IMR-90 (cell line): ENCODE measurements at regions not wholly inside any gene's neighbourhood (a gene's known extent, or its start where the extent isn't known, plus 50 kb on each side); places are given as distances from the start of the nearest gene placed in this dataset.

ENCODE experiments used
- ATAC-seq: fragments of 200-7000 bp; cut with Tn5 transposase; 2 replicates; pipeline ENCODE4 v1.9.1; 2020; ENCODE audit warnings: low read depth, mild to moderate bottlenecking, moderate library complexity
- BruUV-seq: library from RNA; stranded (reverse); fragments of 400-500 nt; replicated peaks from 2 replicates; lab custom pipeline; 2021; lab: Mats Ljungman, UMichigan
- CTCF ChIA-PET: fragments of 300-600 bp; formaldehyde crosslinking; extraction: SDS; loops from one replicate; lab custom pipeline; 2021; ENCODE audit warnings: antibody characterized with exemption; lab: Yijun Ruan, JAX
- POLR2A ChIA-PET: fragments of 300-600 bp; sonication (Branson Sonifier 250); formaldehyde crosslinking; loops from one replicate; lab custom pipeline; 2022; ENCODE audit warnings: antibody characterized with exemption; ENCODE audit not compliant: unreplicated experiment; lab: Charles Lee
- DNase-seq: peaks from one replicate; pipeline ENCODE4 v3.0.0; 2013
- H2AFZ ChIP-seq: replicated peaks from 2 replicates; pipeline ENCODE3; 2013; ENCODE audit warnings: low read length, mild to moderate bottlenecking; ENCODE audit not compliant: poor library complexity
- H2AK5ac ChIP-seq: 2 replicates; pipeline ENCODE4 v1.6.1; 2013; ENCODE audit warnings: low read depth, low read length, inconsistent platforms
- H2AK9ac ChIP-seq: replicated peaks from 2 replicates; pipeline ENCODE3; 2013; ENCODE audit warnings: mild to moderate bottlenecking, low read depth, low read length, moderate library complexity; ENCODE audit not compliant: poor library complexity
- H2BK120ac ChIP-seq: 2 replicates; pipeline ENCODE4 v1.6.1; 2013; ENCODE audit warnings: low read depth, low read length, inconsistent platforms
- H2BK15ac ChIP-seq: 3 replicates; pipeline ENCODE4 v1.6.1; 2013; ENCODE audit warnings: low read depth, low read length, inconsistent platforms
- H2BK20ac ChIP-seq: 2 replicates; pipeline ENCODE4 v1.6.1; 2013; ENCODE audit warnings: low read depth, mild to moderate bottlenecking, inconsistent platforms, low read length, moderate library complexity
- H2BK5ac ChIP-seq: 2 replicates; pipeline ENCODE4 v1.6.1; 2013; ENCODE audit warnings: mild to moderate bottlenecking, low read depth, low read length, inconsistent platforms; ENCODE audit not compliant: poor library complexity, severe bottlenecking
- H3K14ac ChIP-seq: replicated peaks from 2 replicates; pipeline ENCODE4 v1.6.1; 2013; ENCODE audit warnings: low read depth, low read length, inconsistent platforms
- H3K18ac ChIP-seq: 2 replicates; pipeline ENCODE4 v1.6.1; 2013; ENCODE audit warnings: low read depth, low read length, control low read depth
- H3K23ac ChIP-seq: 2 replicates; pipeline ENCODE4 v1.6.1; 2013; ENCODE audit warnings: low read depth, low read length, inconsistent platforms
- H3K27ac ChIP-seq: 2 replicates; pipeline ENCODE4 v1.5.1; 2013; ENCODE audit warnings: mild to moderate bottlenecking, control low read depth, low read length; ENCODE audit not compliant: insufficient read depth
- H3K27me3 ChIP-seq: 2 replicates; pipeline ENCODE4 v1.6.1; 2013; ENCODE audit warnings: low read length; ENCODE audit not compliant: control insufficient read depth, insufficient read depth
- H3K36me3 ChIP-seq: 2 replicates; pipeline ENCODE4 v1.6.1; 2013; ENCODE audit warnings: low read length, mixed read lengths; ENCODE audit not compliant: control insufficient read depth, insufficient read depth
- H3K4ac ChIP-seq: 2 replicates; pipeline ENCODE4 v1.6.1; 2013; ENCODE audit warnings: low read depth, low read length, inconsistent platforms
- H3K4me1 ChIP-seq: 2 replicates; pipeline ENCODE4 v1.6.1; 2013; ENCODE audit warnings: low read length, mixed read lengths; ENCODE audit not compliant: control insufficient read depth, insufficient read depth
- H3K4me2 ChIP-seq: 2 replicates; pipeline ENCODE4 v1.6.1; 2013; ENCODE audit warnings: low read depth, mild to moderate bottlenecking, control low read depth, low read length, moderate library complexity
- H3K4me3 ChIP-seq: 2 replicates; pipeline ENCODE4 v1.5.1; 2013; ENCODE audit warnings: low read depth, mild to moderate bottlenecking, control low read depth, low read length, moderate library complexity; ENCODE audit not compliant: insufficient read depth
- H3K56ac ChIP-seq: 2 replicates; pipeline ENCODE4 v1.6.1; 2013; ENCODE audit warnings: low read length, inconsistent platforms; ENCODE audit not compliant: insufficient read depth; ENCODE audit errors: extremely low read depth
- H3K79me1 ChIP-seq, 2 experiments: 2 replicates each; pipeline ENCODE4 v1.6.1; 2013; ENCODE audit warnings: low read length in 2 of 2, inconsistent platforms in 1 of 2, low read depth in 1 of 2
- H3K9ac ChIP-seq: 2 replicates; pipeline ENCODE4 v1.6.1; 2013; ENCODE audit warnings: low read depth, low read length, control low read depth
- H3K9me1 ChIP-seq: 2 replicates; pipeline ENCODE4 v1.6.1; 2013; ENCODE audit warnings: low read length, inconsistent platforms; ENCODE audit not compliant: insufficient read depth
- H3K9me3 ChIP-seq: 2 replicates; pipeline ENCODE4 v1.6.1; 2013; ENCODE audit warnings: low read length; ENCODE audit not compliant: control insufficient read depth, insufficient read depth
- H4K20me1 ChIP-seq: 2 replicates; pipeline ENCODE4 v1.6.1; 2013; ENCODE audit warnings: low read length, inconsistent platforms; ENCODE audit not compliant: insufficient read depth
- H4K5ac ChIP-seq: 2 replicates; pipeline ENCODE4 v1.6.1; 2013; ENCODE audit warnings: mild to moderate bottlenecking, low read depth, low read length, control low read depth
- H4K8ac ChIP-seq, 2 experiments: 2 replicates each; pipeline ENCODE4 v1.6.1; 2013; ENCODE audit warnings: low read depth in 2 of 2, low read length in 2 of 2, control low read depth in 1 of 2, inconsistent platforms in 1 of 2
- H4K91ac ChIP-seq: 2 replicates; pipeline ENCODE4 v1.6.1; 2013; ENCODE audit warnings: low read depth, low read length, inconsistent platforms; ENCODE audit not compliant: insufficient read depth
- BHLHE40 ChIP-seq: fragments of 150-350 bp; IDR thresholded peaks from 2 replicates; pipeline ENCODE4 v1.6.1; 2016; ENCODE audit warnings: mild to moderate bottlenecking, low read depth, low read length
- CEBPB ChIP-seq: IDR thresholded peaks from 2 replicates; pipeline ENCODE4 v1.6.1; 2012; ENCODE audit warnings: low read depth, low read length, improper control_type of control experiment
- CHD1 ChIP-seq: IDR thresholded peaks from 2 replicates; pipeline ENCODE4 v1.6.1; 2012; ENCODE audit warnings: low read depth, low read length, improper control_type of control experiment
- ELK1 ChIP-seq: fragments of 150-350 bp; IDR thresholded peaks from 2 replicates; pipeline ENCODE4 v1.6.1; 2016; ENCODE audit warnings: low read depth, mild to moderate bottlenecking, low read length, moderate library complexity, borderline replicate concordance
- FOS ChIP-seq: fragments of 150-350 bp; IDR thresholded peaks from 2 replicates; pipeline ENCODE4 v1.6.1; 2016; ENCODE audit warnings: low read depth, low read length
- MAFK ChIP-seq: IDR thresholded peaks from 2 replicates; pipeline ENCODE4 v1.6.1; 2012; ENCODE audit warnings: low read depth, low read length, improper control_type of control experiment
- MAZ ChIP-seq: IDR thresholded peaks from 2 replicates; pipeline ENCODE4 v1.6.1; 2012; ENCODE audit warnings: low read depth, mild to moderate bottlenecking, low read length, improper control_type of control experiment, moderate library complexity, borderline replicate concordance
- MXI1 ChIP-seq: IDR thresholded peaks from 2 replicates; pipeline ENCODE4 v1.6.1; 2012; ENCODE audit warnings: low read depth, mild to moderate bottlenecking, low read length, moderate library complexity, borderline replicate concordance
- NFE2L2 ChIP-seq: fragments of 150-350 bp; IDR thresholded peaks from 2 replicates; pipeline ENCODE4 v1.6.1; 2016; ENCODE audit warnings: low read depth, mild to moderate bottlenecking, low read length
- POLR2A ChIP-seq: IDR thresholded peaks from 2 replicates; pipeline ENCODE4 v1.6.1; 2012; ENCODE audit warnings: mild to moderate bottlenecking, low read depth, low read length
- RAD21 ChIP-seq: IDR thresholded peaks from 2 replicates; pipeline ENCODE4 v1.6.1; 2012; ENCODE audit warnings: low read length, improper control_type of control experiment
- RCOR1 ChIP-seq: IDR thresholded peaks from 2 replicates; pipeline ENCODE4 v1.6.1; 2012; ENCODE audit warnings: mild to moderate bottlenecking, low read length, improper control_type of control experiment; ENCODE audit not compliant: insufficient replicate concordance
- RFX5 ChIP-seq: IDR thresholded peaks from 2 replicates; pipeline ENCODE4 v1.8.0; 2012; ENCODE audit warnings: low read depth, mild to moderate bottlenecking, low read length, moderate library complexity
- SMC3 ChIP-seq: fragments of 150-350 bp; IDR thresholded peaks from 2 replicates; pipeline ENCODE4 v1.6.1; 2016; ENCODE audit warnings: low read depth, mild to moderate bottlenecking, antibody characterized with exemption, low read length, moderate library complexity
- USF2 ChIP-seq: fragments of 150-350 bp; IDR thresholded peaks from 2 replicates; pipeline ENCODE4 v1.6.1; 2017; ENCODE audit warnings: mild to moderate bottlenecking, antibody characterized with exemption, low read length, low read depth
- WGBS, 2 experiments: methylation state at CpG; one replicate each; pipeline versions ENCODE4 v1.1.5 to v1.1.7; 2013; ENCODE audit warnings: missing lambda C conversion rate in 2 of 2; ENCODE audit not compliant: insufficient read length in 1 of 2; ENCODE audit errors: extremely low coverage in 2 of 2; 5-methylcytosine and 5-hydroxymethylcytosine counted together
- dilution Hi-C: fragments of 300-500 bp; cut with HindIII; formaldehyde crosslinking; loops from one replicate; pipeline ENCODE4 v1.14.3; 2018; ENCODE audit warnings: low sequenced_read_pairs; ENCODE audit not compliant: unreplicated experiment
- in situ Hi-C: fragments of 300-500 bp; cut with MboI; formaldehyde crosslinking; loops from 3 replicates; pipeline ENCODE4 v1.14.3; 2019; ENCODE audit warnings: low sequenced_read_pairs, inconsistent platforms, mixed read lengths
- intact Hi-C: fragments of 100-400 bp; cut with micrococcal nuclease; formaldehyde crosslinking; loops from 2 replicates; pipeline ENCODE4 v1.10.0; 2022
- TF ChIP-seq, protein P1 (sequence below): conservative IDR thresholded peaks from 2 replicates; pipeline ENCODE4 v1.5.1; 2012; ENCODE audit warnings: mild to moderate bottlenecking, low read depth, low read length, improper control_type of control experiment

DNA sequence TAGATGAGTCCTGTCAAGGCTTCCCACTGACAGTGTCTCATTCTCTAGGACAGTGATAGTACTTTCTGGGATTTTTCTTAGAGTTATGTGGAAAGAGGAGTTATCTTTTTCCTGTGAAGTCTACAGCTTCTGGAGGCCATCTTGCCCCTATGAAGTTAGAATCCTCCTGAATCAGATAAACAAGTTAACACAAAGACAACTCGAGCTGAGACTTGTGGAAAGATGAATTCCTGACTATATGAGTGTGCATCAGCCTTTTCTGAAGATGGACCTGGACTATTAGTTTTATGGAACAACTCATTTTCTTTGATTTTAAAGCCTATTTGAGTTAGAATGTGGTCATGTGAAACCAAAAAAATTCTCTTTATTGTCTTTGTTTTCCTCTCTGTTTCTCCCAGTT is 290.9 kb downstream of the LRRIQ3 start:
- ChIA-PET CTCF (no interaction called here), POLR2A (no interaction called here)
- Histone ChIP-seq H3K14ac (no peak overlapping the region), H4K8ac (no peak overlapping the region), H3K27me3 (no peaks in the 10 kb centered on the region), H3K23ac (no peak overlapping the region), H4K20me1 (no peaks in the 10 kb centered on the region), H3K9me1 (no peaks in the 10 kb centered on the region), H3K9ac (no peak overlapping the region), H3K4me3 (no peak overlapping the region), H2BK20ac (no peak overlapping the region), H3K4me2 (no peak overlapping the region), H2BK15ac (no peak overlapping the region), H3K79me1 (no peaks in the 10 kb centered on the region), H3K4me1 (no peaks in the 10 kb centered on the region), H2BK5ac (no peak overlapping the region), H2AK9ac (no peak overlapping the region), H3K56ac (no peak overlapping the region), H3K36me3 (no peaks in the 10 kb centered on the region), H3K9me3 (peaks cover 2% of the 10 kb centered on the region; the same call in 1 of the 2 replicates), H2AFZ (no peak overlapping the region), H2AK5ac (no peak overlapping the region), H4K91ac (no peak overlapping the region), H4K5ac (no peak overlapping the region), H2BK120ac (no peak overlapping the region), H3K18ac (no peak overlapping the region), H3K4ac (no peak overlapping the region), H3K27ac (no peak overlapping the region)
- no TSS peak for BruUV-seq
- dilution Hi-C loops, result no loop called here
- ATAC-seq (no peak), DNase-seq (no peak)
- WGBS, 2 experiments, result no CpG with 5 or more reads among the region's 1 CpG
- TF ChIP-seq ELK1, result no peak
- no peak for TF ChIP-seq USF2
- no peak for TF ChIP-seq POLR2A
- no peak for TF ChIP-seq SMC3
- no peak for TF ChIP-seq CEBPB
- TF ChIP-seq BHLHE40, result no peak
- no peak for TF ChIP-seq RAD21
- no peak for TF ChIP-seq FOS
- no peak for TF ChIP-seq RCOR1
- no peak for TF ChIP-seq NFE2L2
- no peak for TF ChIP-seq CHD1
- TF ChIP-seq MXI1, result no peak
- no peak for TF ChIP-seq MAFK
- TF ChIP-seq RFX5, result no peak
- TF ChIP-seq MAZ, result no peak
- TF ChIP-seq, protein P1, sequence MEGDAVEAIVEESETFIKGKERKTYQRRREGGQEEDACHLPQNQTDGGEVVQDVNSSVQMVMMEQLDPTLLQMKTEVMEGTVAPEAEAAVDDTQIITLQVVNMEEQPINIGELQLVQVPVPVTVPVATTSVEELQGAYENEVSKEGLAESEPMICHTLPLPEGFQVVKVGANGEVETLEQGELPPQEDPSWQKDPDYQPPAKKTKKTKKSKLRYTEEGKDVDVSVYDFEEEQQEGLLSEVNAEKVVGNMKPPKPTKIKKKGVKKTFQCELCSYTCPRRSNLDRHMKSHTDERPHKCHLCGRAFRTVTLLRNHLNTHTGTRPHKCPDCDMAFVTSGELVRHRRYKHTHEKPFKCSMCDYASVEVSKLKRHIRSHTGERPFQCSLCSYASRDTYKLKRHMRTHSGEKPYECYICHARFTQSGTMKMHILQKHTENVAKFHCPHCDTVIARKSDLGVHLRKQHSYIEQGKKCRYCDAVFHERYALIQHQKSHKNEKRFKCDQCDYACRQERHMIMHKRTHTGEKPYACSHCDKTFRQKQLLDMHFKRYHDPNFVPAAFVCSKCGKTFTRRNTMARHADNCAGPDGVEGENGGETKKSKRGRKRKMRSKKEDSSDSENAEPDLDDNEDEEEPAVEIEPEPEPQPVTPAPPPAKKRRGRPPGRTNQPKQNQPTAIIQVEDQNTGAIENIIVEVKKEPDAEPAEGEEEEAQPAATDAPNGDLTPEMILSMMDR, result no peak
- in situ Hi-C loops, result no loop called here
- intact Hi-C loops, result no loop called here
